Right lobe of liver (tissue), 6 donors: ENCODE measurements at regions not wholly inside any gene's neighbourhood (a gene's known extent, or its start where the extent isn't known, plus 50 kb on each side); places are given as distances from the start of the nearest gene placed in this dataset.
A peak's percentile ranks its signal among the peaks of the same experiment; 100 is the strongest.

Source experiments
- ATAC-seq, 4 donors: fragments of 200-7000 bp; cut with Tn5 transposase; one replicate each; pipeline ENCODE4 v1.9.1; 2020; ENCODE audit warnings: mild to moderate bottlenecking in 4 of 4, moderate library complexity in 4 of 4
- DNase-seq, 3 donors: peaks; one replicate each; pipeline ENCODE4 v3.0.0-alpha.2; 2020
- H3K27ac ChIP-seq, 3 donors: fragments of 200-600 bp; one replicate each; pipeline ENCODE4 v1.8.0; 2022
- H3K27me3 ChIP-seq, 2 donors: fragments of 200-600 bp; one replicate each; pipeline ENCODE4 v1.8.0; 2022
- H3K36me3 ChIP-seq, 4 donors: fragments of 200-600 bp; sonication (generic) in 1 of 4; one replicate each; pipeline versions ENCODE4 v1.5.1 to v1.8.0; 2017 to 2022; ENCODE audit warnings: control low read depth in 1 of 4
- H3K4me1 ChIP-seq, 4 donors: fragments of 200-600 bp; sonication (generic) in 1 of 4; one replicate each; pipeline versions ENCODE4 v1.5.1 to v1.8.0; 2017 to 2022; ENCODE audit warnings: control low read depth in 1 of 4
- H3K4me3 ChIP-seq, 3 donors: fragments of 200-600 bp; one replicate each; pipeline ENCODE4 v1.8.0; 2022
- H3K9me3 ChIP-seq, 4 donors: fragments of 200-600 bp; sonication (generic) in 1 of 4; one replicate each; pipeline versions ENCODE4 v1.5.1 to v1.8.0; 2017 to 2022; ENCODE audit warnings: control low read depth in 1 of 4
- CTCF ChIP-seq, 4 donors: fragments of 200-600 bp in 3 of 4; fragments of 450-650 bp in 1 of 4; IDR thresholded peaks; one replicate each; pipeline versions ENCODE4 v1.5.1 to v1.8.0; 2016 to 2022; ENCODE audit warnings: antibody characterized with exemption in 4 of 4, mild to moderate bottlenecking in 2 of 4
- POLR2A ChIP-seq: fragments of 450-650 bp; IDR thresholded peaks from one replicate; pipeline ENCODE4 v1.6.1; 2017; ENCODE audit warnings: antibody characterized with exemption, mild to moderate bottlenecking
- WGBS: methylation state at CpG from one replicate; pipeline ENCODE4 v1.1.6; 2018; ENCODE audit warnings: low coverage, low lambda C conversion rate; ENCODE audit not compliant: insufficient coverage; ENCODE audit errors: missing lambda C conversion rate; 5-methylcytosine and 5-hydroxymethylcytosine counted together
- intact Hi-C, 2 donors: fragments of 100-400 bp; cut with DNase I; formaldehyde crosslinking; loops; one replicate each; pipeline versions ENCODE4 v1.11.2 to v1.14.1; 2022
- donor health status: DM: no; HTN: yes; CAD: no.
- donor health status: DM: no; HTN: no; CAD: no.
- donor health status: DM: no; HTN: no; CAD: no.
- donor health status: DM: no; HTN: yes; CAD: no.
- donor health status: DM: no; HTN: yes; CAD: no.

- no peak for DNase-seq
- ATAC-seq: peak in 1 of 4 donors; percentile 26
- Histone ChIP-seq H3K9me3 (peaks cover 0 to 5% (median 2%) of the 10 kb centered on the region in 4 donors), H3K4me3 (no peak overlapping the region), H3K36me3 (no peaks in the 10 kb centered on the region), H3K27ac (no peak overlapping the region), H3K4me1 (peaks cover 0 to 32% (median 4%) of the 10 kb centered on the region in 4 donors), H3K27me3 (no peaks in the 10 kb centered on the region)
- TF ChIP-seq POLR2A: no peak
- intact Hi-C loops: no loop called here
- 70% methylated on average over 13 of the region's 22 CpGs for WGBS
These were observed 106.3 kb downstream of the KCTD15 start for GRCh38 chr19:33902802-33903488.

DNA sequence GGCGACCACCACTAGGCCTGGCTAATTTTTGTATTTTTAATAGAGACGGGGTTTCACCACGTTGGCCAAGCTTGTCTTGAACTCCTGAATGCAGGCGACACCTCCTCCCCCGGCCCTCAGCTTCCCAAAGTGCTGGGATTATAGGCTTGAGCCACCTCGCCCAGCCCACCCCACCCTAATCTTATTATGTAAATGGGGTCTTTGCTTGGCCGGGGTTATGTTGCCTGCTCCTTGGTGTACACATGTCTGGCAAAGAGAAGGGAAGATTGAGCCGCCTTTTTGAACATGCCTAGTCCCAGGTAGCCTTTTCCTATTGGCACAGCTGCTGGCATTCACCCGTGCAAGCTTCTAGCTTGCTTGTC, 106.8 kb downstream of the KCTD15 start:
- peaks cover 0 to 32% (median 4%) of the 10 kb centered on the region in 4 donors for H3K4me1 ChIP-seq
- TF ChIP-seq CTCF (IDR thresholded peaks at IDR 0.05) (no peak), POLR2A (no peak)
- H3K36me3 ChIP-seq: no peaks in the 10 kb centered on the region
- H3K27ac ChIP-seq: no peak overlapping the region
- no peaks in the 10 kb centered on the region for H3K9me3 ChIP-seq
- intact Hi-C loops: no loop called here
- H3K4me3 ChIP-seq: no peak overlapping the region
- no peaks in the 10 kb centered on the region for H3K27me3 ChIP-seq
- WGBS: 88% methylated on average over 6 of the region's 9 CpGs
- DNase-seq: no peak
- ATAC-seq: no peak

DNA sequence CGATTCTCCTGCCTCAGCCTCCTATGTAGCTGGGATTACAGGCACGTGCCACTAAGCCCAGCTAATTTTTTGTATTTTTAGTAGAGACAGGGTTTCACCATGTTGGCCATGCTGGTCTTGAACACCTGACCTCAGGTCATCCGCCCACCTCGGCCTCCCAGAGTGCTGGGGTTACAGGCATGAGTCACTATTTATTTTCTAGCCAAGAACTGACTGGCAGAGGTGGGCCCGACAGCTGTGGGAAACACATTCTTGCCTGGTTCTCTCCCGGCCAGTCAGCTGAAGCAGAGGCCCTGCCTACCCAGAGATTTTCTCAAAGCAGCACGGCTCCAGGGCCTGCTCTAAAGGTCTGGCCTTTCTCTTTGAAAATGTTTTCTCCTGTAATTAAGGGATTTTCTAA, 108.0 kb downstream of the KCTD15 start:
- H3K36me3 ChIP-seq: no peaks in the 10 kb centered on the region
- no peaks in the 10 kb centered on the region for H3K9me3 ChIP-seq
- peaks cover 0 to 32% (median 4%) of the 10 kb centered on the region in 4 donors for H3K4me1 ChIP-seq
- ATAC-seq: peak in 1 of 4 donors; percentile 45
- no peak for TF ChIP-seq CTCF (IDR thresholded peaks at IDR 0.05)
- TF ChIP-seq POLR2A: no peak
- intact Hi-C loops: no loop called here
- peak in 1 of 3 donors; percentile 51 for DNase-seq
- WGBS: 58% methylated on average over 6 of the region's 7 CpGs
- peak overlapping the region in 2 of 3 donors; percentile 73 for H3K27ac ChIP-seq
- no peaks in the 10 kb centered on the region for H3K27me3 ChIP-seq
- peak overlapping the region in 1 of 3 donors; percentile 58 for H3K4me3 ChIP-seq

DNA sequence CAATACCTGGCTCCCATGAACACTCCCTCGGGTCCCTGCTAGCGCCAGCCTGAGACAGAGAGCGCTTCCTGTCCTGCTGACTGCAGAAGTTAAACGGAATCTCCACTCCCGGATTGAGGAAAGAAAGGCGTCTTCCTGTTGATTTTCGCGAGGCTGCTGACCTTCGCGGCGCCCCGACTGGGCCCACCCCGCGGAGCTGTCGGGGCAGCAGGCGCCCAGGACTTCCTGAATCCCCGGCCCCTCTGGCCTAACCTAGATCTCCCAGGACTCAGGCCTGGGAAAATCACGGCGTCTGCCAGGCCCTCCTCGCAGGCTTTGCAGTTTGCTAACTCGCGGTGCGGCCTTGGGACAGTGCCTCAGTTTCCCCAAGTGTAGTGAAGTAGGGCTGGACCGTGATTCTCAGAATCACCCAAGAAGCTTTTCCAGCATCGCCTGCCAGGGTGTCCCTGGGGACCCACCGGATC, 108.8 kb downstream of the KCTD15 start:
- no peak for TF ChIP-seq CTCF (IDR thresholded peaks at IDR 0.05)
- Histone ChIP-seq H3K27me3 (no peaks in the 10 kb centered on the region), H3K4me3 (peak overlapping the region; percentile 47 to 58 (median 51)), H3K36me3 (no peaks in the 10 kb centered on the region), H3K27ac (peak overlapping the region in 2 of 3 donors; percentile 73), H3K4me1 (peaks cover 0 to 24% (median 4%) of the 10 kb centered on the region in 4 donors), H3K9me3 (no peaks in the 10 kb centered on the region)
- peak; percentile 12 to 44 (median 35) for ATAC-seq
- intact Hi-C loops: no loop called here
- WGBS: 20% methylated on average over 7 of the region's 26 CpGs
- peak in 2 of 3 donors; percentile 38 to 50 for DNase-seq

- TF ChIP-seq POLR2A: peak; percentile 47
- TF ChIP-seq CTCF (IDR thresholded peaks at IDR 0.05): no peak
- WGBS: 0% methylated on average over 8 of the region's 60 CpGs
- Histone ChIP-seq H3K4me3 (peak overlapping the region; percentile 47 to 58 (median 51)), H3K27me3 (no peaks in the 10 kb centered on the region), H3K36me3 (no peaks in the 10 kb centered on the region), H3K9me3 (no peaks in the 10 kb centered on the region), H3K4me1 (peaks cover 0 to 21% (median 3%) of the 10 kb centered on the region in 4 donors), H3K27ac (peak overlapping the region in 2 of 3 donors; percentile 73)
- intact Hi-C loops: no loop called here
- peak; percentile 80 to 88 (median 84) for ATAC-seq
- peak; percentile 85 to 89 (median 89) for DNase-seq
These were observed 109.4 kb downstream of the KCTD15 start for GRCh38 chr19:33905937-33906577.
